ENCODE measurements at regions not wholly inside any gene's neighbourhood (a gene's known extent, or its start where the extent isn't known, plus 50 kb on each side); places are given as distances from the start of the nearest gene placed in this dataset.

DNA sequence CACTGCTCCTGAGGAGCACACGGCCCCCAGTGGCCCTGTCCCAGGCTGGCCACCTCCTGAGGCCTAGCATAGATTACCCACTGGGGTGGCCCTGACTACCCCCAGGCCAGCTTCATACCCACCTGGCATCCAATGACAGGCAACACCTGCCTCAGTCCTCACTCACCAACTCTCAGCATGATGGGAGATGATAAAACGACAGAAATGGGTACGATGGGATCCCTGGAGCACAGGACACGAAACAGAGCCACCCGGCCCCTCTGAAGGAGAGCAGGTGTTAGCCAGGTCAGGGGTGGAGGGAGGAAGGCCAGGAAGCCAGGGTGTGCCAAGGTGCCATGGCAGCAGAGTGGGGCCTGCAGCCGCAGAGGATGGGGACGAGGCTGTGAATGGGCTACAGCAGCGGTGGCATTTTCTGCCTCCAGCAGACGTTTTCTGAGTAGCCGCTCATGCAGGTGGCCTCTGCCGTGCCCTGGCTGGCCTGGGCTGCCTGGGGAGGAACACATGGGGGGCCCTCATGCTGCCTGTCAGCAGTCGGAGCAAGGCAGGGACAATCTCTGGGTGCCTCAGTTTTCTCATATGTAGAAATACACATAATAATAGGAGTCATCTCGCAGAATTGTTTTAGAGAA lies 50.2 kb upstream of the FGF3 start:
- peaks cover 37% of the 10 kb centered on the region for H3K27me3 ChIP-seq
- no peaks in the 10 kb centered on the region for H3K9me3 ChIP-seq
- TF ChIP-seq, protein P1, sequence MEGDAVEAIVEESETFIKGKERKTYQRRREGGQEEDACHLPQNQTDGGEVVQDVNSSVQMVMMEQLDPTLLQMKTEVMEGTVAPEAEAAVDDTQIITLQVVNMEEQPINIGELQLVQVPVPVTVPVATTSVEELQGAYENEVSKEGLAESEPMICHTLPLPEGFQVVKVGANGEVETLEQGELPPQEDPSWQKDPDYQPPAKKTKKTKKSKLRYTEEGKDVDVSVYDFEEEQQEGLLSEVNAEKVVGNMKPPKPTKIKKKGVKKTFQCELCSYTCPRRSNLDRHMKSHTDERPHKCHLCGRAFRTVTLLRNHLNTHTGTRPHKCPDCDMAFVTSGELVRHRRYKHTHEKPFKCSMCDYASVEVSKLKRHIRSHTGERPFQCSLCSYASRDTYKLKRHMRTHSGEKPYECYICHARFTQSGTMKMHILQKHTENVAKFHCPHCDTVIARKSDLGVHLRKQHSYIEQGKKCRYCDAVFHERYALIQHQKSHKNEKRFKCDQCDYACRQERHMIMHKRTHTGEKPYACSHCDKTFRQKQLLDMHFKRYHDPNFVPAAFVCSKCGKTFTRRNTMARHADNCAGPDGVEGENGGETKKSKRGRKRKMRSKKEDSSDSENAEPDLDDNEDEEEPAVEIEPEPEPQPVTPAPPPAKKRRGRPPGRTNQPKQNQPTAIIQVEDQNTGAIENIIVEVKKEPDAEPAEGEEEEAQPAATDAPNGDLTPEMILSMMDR (IDR thresholded peaks at IDR 0.05) = no peak
- no peak overlapping the region for H3K4me3 ChIP-seq (ENCODE audit: low read depth in 1 of 2, low read length in 1 of 2)
- no peak overlapping the region for H3K27ac ChIP-seq
- no peaks in the 10 kb centered on the region for H3K4me1 ChIP-seq (ENCODE audit: control insufficient read depth in 1 of 2, insufficient read depth in 1 of 2, low read depth in 1 of 2, low read length in 1 of 2)
- H3K36me3 ChIP-seq = no peaks in the 10 kb centered on the region

GRCh38 chr11:69870766-69871165 lies 51.5 kb upstream of the FGF3 start:
- no peaks in the 10 kb centered on the region for H3K4me1 ChIP-seq (ENCODE audit: control insufficient read depth in 1 of 2, insufficient read depth in 1 of 2, low read depth in 1 of 2, low read length in 1 of 2)
- no peak overlapping the region for H3K27ac ChIP-seq
- no peaks in the 10 kb centered on the region for H3K36me3 ChIP-seq
- no peak overlapping the region for H3K4me3 ChIP-seq (ENCODE audit: low read depth in 1 of 2, low read length in 1 of 2)
- H3K27me3 ChIP-seq = peaks cover 42% of the 10 kb centered on the region
- TF ChIP-seq, protein P1 (IDR thresholded peaks at IDR 0.05) = no peak
- no peaks in the 10 kb centered on the region for H3K9me3 ChIP-seq

GRCh38 chr11:69873166-69874077 lies 54.2 kb upstream of the FGF3 start:
- Histone ChIP-seq H3K9me3 (no peaks in the 10 kb centered on the region), H3K4me1 (ENCODE audit: control insufficient read depth in 1 of 2, insufficient read depth in 1 of 2, low read depth in 1 of 2, low read length in 1 of 2) (no peaks in the 10 kb centered on the region), H3K27ac (no peak overlapping the region), H3K4me3 (ENCODE audit: low read depth in 1 of 2, low read length in 1 of 2) (no peak overlapping the region), H3K36me3 (no peaks in the 10 kb centered on the region), H3K27me3 (peaks cover 30% of the 10 kb centered on the region)
- TF ChIP-seq, protein P1 (IDR thresholded peaks at IDR 0.05) = no peak

GRCh38 chr11:69874178-69874983 lies 55.2 kb upstream of the FGF3 start:
- TF ChIP-seq, protein P1 (IDR thresholded peaks at IDR 0.05) = no peak
- H3K4me3 ChIP-seq (ENCODE audit: low read depth in 1 of 2, low read length in 1 of 2) = no peak overlapping the region
- H3K4me1 ChIP-seq (ENCODE audit: control insufficient read depth in 1 of 2, insufficient read depth in 1 of 2, low read depth in 1 of 2, low read length in 1 of 2) = no peaks in the 10 kb centered on the region
- H3K27ac ChIP-seq = no peak overlapping the region
- H3K27me3 ChIP-seq = peaks cover 20% of the 10 kb centered on the region
- H3K36me3 ChIP-seq = no peaks in the 10 kb centered on the region
- no peaks in the 10 kb centered on the region for H3K9me3 ChIP-seq

DNA sequence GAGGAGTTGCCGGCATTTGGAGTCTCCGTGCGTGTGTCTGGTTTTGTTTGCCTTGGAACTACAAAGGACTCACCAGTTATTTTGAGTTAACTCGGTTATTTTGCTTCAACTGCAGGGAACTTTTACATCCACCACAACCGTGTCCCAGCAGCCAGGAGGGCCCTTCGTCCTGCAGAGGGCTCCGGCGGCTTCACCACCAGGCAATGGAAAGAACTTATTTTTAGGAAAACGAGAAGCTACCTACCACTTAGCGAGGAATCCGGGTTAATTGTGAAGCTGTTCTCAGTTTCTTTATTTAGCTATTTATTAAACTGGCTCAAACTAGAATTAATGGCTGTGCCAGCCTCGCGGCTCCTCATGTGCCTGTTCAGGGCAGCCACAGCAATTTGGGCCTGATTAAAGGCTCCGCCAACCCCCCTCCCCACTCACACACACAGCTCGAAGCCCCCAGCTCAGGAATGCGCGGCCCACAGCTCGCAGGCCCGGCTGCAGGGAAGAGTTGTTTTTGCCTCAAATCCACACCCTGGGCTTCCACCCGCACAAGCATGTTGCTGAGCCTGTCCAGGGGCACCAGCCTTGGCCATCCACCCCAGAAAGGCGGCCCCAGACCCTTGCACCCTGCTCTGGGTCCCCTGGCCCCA lies 55.9 kb upstream of the FGF3 start:
- peaks cover 15% of the 10 kb centered on the region for H3K27me3 ChIP-seq
- no peak overlapping the region for H3K4me3 ChIP-seq (ENCODE audit: low read depth in 1 of 2, low read length in 1 of 2)
- H3K9me3 ChIP-seq = no peaks in the 10 kb centered on the region
- TF ChIP-seq, protein P1 (IDR thresholded peaks at IDR 0.05) = no peak
- no peaks in the 10 kb centered on the region for H3K4me1 ChIP-seq (ENCODE audit: control insufficient read depth in 1 of 2, insufficient read depth in 1 of 2, low read depth in 1 of 2, low read length in 1 of 2)
- H3K36me3 ChIP-seq = no peaks in the 10 kb centered on the region
- H3K27ac ChIP-seq = no peak overlapping the region
